Stimulated activated CD8-positive, alpha-beta memory T cell treated with anti-CD3 and anti-CD28 coated beads, Interleukin-2, amount 100 ng/mL, for 48 hours (primary cell): ENCODE measurements at regions not wholly inside any gene's neighbourhood (a gene's known extent, or its start where the extent isn't known, plus 50 kb on each side); places are given as distances from the start of the nearest gene placed in this dataset.
"Not testable (repeated sequence)": the region's sequence is repeated elsewhere in the genome, so short reads cannot be mapped to it uniquely, and the experiment has no call there.

Source experiments
- DNase-seq, 2 donors: peaks; one replicate each; pipeline ENCODE4 v3.0.0-alpha.2; 2020; ENCODE audit warnings: low read depth in 2 of 2

DNA sequence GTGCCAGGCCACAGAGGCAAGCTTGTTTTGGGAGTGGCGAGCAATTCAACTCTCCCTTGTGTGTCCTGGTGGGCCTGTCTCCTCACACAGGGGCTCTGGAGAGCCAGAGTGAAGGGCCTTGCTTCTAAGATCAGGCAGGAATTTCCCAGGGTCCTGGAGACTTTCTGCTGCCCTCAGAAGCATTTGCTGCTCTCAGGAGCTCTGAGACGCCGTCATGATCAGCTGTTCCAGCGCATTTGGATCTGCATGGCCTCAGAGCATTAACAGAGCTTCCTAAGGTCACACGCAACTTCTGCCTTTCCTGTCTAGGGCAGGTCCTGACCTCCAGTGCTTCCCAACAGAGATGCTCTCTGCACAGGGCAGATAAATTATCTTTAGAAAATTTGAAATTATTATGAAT, 52.2 kb upstream of the C10orf90 start:
- DNase-seq = no peak

DNA sequence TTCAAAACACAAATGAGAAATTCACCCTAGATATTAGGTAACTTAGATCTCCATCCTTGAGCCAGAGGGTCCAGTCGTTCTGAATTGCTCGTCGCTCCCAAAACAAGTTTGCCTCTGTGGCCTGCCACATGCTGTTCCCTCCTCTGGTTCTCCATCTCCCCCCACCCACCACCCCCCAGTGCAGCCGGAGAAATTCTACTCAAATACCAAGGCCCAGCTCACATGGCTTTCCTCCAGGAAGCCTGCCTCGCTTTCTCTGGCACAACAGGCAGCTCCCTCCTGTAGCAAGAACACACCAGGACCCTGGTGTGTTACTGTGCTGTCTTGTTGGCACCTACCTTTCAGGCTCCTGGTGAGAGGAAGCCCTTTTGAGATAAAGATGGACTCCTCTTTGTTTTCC, 52.7 kb upstream of the C10orf90 start:
- DNase-seq = no peak

DNA sequence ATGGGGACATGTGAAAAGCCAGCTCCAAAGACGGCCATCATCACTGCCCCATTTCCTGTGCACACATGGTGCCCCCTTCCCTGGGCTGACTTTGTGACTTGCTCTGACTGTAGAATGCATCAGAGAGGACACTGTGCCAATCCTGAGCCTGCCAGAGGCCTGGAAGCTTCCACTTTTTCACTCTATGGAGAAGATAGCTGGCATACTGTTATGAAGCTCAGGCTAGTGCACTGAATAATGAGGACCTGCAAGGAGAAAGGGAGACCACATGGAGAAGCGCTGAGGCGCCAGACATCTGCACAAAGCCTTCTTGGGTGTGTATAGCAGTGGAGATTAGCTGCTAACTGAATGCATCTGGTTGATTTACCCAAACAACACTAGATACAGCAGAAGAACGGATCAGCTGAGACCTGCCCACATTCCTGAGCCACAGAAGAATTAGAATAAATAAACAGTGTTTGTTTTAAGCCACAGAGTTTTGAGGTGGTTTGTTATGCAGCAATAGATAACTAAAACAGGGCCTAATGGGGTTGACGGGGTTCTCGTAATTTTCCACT, 58.9 kb upstream of the C10orf90 start:
- no peak for DNase-seq

DNA sequence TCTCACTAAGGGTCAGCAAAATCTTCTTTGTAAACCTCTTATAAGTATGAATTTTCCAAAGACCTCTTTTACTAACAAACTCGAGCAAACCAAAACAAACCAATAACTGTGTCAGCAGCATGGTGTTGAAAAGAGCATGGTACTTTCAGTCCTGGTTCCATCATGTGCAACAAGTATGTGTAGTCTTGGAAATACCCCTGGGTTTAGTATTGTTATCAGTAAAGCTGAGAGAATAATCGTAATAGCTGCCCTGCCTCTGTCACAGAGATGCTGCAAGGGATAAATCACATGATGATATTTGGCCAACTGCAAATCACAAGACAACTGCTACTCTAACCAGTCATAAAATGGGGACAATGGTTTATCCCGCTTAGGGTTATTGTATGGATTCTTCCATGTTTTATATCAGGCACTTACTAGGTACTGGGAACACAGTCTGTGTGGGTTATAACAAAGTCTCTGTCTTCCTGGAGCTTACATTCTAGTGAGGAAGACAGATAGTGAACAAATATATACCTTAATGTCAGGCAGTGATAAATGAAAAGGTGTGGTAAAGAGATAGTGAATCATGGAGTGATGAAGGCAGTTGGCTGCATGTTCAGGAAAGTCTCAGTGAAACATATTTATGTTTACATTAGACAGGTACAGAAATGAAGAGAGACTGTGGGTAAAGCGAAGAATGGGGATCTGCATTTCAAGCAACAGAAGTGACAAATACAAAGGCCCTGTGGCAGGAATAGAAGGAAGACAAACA, 60.5 kb upstream of the C10orf90 start:
- DNase-seq = no peak

DNA sequence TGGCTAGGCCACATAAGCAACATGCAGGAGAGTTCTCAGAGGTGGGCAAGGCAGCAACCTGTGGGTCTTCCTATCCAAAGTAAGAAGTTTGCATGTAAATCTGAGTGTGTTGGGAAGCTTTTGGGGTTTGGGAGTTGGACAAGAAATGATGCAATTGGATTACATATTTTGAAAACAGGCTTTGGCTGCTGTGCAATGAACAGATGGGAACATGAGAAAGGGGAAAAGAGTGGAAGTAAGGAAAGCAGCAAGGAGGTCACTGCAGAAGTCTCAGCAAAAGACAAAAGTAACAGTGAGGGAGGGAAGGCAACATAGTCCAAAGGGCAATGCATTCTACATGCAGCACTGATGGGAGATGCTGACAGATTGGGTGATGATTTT, 61.1 kb upstream of the C10orf90 start:
- DNase-seq = no peak

DNA sequence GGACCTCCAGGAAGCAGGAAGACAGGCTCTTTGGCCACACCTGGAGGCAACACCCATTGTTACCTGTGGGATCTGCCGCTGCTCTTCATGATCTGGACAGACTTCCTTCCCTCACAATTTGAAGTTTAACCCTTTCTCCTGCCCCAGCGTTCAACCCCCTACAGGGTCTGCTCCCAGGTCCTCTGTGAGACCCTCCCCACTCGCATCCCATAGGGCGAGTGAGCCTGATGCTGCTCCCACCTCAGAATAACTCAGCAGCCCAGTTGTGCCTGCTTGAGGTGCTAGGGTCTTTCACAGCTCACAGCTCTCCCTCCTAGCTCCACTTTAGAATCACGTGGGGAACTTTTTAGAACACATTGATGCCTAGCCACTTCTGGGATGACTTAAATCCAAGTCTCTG, 61.8 kb upstream of the C10orf90 start:
- no peak for DNase-seq

DNA sequence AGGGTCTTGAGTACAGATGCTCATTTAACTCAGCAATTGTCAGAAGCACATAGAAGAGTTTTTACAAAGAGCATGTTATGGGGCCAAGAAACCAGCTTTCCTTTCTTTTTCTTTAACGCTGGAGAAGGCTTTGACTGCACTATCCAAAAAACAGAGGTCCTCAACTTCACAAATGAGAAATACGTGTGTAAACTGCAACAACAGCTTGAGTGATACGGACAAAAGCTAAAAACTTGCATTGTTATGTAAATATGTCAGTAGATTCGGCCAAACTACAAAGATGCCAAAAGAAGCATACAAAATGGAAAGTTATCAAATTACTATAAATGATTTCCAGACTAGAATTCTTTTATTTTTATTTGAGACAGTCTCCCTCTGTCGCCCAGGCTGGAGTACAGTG, 62.4 kb upstream of the C10orf90 start:
- no peak for DNase-seq

DNA sequence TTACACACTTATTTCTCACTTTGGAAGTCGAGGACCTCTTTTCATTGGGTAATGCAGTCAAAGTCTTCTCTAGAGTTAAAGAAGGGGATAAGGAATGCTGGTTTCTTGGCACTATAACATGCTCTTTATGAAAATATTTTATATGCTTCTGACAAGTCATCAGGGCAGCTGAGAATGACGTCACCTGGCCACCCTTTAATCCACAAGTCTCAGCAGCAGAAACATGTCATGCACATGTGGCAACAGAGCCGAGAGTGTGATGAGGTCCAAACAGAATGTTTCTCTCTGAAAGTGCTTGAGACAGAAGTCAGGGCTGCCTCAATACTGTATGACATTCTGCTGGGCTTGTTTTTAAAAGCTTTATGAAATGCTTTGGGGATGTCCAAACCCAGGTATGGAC, 63.5 kb upstream of the C10orf90 start:
- DNase-seq = no peak

DNA sequence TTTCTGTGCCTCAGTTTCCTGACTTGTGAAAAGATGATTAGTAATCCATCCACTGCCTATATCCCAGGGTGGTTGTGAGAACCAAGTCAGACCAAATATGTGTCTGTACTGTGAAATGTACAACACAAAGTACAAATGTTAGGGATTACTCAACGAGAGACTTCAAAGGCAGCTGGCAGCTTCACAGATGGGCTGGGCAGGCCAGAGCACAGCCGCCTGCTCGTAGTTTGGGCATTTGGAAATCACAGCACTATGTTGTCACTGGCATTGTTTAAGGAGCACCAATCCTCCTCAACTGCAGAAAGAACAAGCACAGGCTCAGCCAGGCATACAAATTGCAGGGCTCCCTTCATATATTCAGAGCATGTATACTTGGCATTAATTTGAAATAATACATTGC, 64.5 kb upstream of the C10orf90 start:
- DNase-seq = no peak

DNA sequence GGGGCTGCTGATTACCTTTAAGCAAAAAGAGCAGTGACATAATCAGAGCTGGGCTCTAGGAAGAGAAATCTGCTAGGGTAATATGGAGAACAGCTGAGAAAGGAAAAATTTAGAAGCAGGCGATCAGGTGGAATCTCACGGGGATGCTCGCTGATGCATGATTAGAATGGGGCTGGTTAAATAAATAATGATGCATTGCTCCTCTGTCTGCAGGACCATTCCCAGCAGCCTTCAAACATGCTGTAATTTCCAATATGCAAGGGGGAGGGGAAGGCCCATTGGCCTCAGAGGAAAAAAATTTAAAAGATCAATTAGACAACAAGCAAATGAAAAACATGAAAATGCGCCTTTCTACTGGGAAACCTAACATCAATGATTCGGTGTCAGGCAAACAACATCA, 65.6 kb upstream of the C10orf90 start:
- DNase-seq = no peak

DNA sequence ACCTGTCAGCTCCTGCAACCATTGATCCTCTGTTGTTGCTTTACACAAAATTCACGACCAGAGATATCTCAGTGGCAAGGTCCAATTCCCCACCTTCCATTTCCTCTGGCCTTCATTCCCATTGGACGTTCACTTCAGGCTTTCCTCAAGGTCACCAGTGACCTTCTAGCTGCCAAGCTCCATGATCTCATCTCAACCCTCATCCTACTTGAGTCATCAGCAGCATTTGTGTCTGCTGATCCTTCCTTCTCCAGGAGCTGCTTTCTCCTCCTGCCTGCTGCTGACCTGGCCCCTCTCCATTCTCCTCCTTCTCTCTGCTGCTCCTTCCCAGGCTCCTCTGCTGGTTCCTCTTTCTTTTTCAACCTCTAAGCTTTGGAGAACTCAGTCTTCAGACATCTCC, 66.2 kb upstream of the C10orf90 start:
- DNase-seq = no peak

DNA sequence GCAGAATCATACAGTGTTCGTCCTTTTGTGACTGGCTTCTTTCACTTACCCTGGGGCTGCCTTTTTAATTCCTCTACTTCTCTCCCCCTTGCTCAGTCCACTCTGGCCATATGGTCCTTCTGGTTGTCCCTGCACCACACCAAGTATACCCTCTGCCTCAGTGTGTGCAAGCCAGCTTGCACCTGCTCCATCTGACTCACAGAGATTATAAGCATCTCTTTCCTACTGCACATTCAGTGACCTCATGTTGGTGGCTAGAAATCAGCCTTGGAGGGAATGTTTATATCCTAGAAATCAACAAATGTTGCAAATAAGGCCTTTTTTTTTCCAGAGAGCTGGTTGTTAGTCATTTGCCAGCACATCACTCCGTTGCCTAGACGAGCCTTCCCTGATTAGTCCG, 67.5 kb upstream of the C10orf90 start:
- no peak for DNase-seq

DNA sequence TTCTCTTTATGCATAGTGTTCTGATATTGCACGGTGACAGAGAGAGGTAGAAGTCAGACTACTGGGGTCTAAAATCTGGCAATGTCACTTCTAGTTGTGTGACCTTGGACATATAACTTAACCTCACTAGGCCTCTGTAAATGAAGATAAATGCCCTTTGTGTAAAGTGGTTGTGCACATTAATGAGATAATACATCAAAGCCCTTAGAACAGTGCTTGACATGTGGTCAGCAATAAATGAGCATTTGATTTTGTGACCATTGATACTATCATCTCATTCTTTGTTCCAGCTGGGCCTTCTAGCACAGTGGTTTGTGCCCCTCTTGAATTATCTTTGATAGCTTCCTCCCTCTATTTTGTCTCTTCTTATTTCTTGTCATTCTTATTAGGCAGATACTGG, 74.1 kb upstream of the C10orf90 start:
- no peak for DNase-seq

DNA sequence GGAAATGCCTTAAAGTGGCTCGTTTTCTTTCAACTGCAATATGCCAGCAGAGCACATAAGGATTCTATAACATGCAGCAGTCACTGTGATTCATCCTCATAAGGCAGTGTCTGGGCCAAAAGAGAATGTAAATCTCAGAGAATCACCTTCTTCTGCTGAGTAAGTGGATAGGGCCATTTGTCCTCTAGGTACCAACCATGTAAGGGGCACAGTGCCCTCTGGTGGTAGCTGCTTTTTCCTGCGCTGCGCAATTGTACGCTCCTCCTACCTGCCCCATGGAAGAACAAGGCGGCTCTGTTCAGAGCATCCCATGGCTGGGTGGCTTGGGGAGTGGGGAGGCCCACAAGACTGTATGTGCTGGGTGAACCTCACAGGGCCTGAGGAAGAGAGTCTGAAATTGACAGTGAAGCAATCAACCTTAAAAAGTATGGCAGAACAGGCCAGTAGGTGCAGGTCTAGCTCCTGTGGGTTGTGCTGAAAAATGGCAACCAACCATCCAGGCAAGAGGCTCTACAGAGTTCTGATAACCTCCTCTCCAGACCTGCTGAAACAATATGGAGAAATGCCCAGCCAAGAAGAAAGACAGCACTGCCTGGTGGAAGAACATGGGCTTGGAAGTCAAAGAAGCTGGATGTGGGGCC, 78.6 kb upstream of the C10orf90 start:
- DNase-seq = peak; percentile 23 to 47

DNA sequence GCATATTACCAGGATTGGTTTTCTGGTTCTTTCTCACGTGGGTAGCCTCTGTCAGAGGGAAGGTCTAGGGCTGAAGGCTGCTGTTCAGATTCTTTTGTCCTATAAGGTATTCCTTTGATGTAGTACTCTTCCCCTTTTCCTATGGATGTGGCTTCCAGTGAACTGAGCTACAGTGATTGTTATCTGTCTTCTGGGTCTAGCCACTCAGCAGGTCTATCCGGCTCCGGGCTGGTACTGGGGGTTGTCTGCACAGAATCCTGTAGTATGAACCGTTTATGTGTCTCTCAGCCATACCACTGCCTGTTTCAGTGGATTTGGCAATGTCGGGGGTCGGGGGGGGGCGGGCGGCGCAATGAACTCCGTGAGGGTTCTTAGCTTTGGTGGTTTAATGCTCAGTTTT, 84.5 kb upstream of the C10orf90 start:
- DNase-seq = no peak

DNA sequence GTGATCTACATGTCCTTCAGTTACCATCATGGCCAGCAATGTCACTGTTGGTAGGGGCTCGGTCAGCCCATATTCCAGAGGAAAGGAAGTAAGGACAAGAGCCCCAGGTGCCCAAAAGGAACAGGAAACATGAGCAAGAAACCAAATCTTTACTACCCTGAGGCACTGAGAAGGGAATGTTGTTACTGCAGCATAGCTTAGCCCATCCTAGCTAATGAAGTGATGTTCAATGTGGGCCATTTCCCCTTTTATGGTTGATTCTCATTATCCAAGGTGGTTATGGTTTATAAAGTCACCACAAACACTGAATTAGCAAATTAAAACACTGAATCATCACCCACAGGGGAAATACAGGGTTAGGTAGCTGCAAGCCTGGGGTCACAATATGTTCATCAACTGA, 88.4 kb upstream of the C10orf90 start:
- no peak for DNase-seq

DNA sequence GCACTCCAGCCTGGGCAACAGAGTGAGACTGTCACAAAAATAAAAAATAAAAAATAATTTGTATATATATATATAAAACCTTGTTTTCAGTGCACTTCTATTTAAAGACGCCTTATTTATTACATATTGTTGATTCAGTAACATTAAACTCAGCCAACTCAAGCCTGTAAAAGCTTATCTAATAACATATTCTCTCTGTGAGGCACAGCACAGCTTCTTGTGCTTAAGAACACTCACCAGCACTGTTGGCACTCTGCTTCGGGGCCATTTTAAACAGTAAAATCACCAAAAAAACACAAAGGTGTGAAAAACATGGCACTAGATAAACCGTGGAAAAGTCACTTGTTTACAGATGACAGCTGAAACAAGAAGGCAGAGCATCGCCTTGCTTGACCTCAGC, 89.0 kb upstream of the C10orf90 start:
- no peak for DNase-seq

DNA sequence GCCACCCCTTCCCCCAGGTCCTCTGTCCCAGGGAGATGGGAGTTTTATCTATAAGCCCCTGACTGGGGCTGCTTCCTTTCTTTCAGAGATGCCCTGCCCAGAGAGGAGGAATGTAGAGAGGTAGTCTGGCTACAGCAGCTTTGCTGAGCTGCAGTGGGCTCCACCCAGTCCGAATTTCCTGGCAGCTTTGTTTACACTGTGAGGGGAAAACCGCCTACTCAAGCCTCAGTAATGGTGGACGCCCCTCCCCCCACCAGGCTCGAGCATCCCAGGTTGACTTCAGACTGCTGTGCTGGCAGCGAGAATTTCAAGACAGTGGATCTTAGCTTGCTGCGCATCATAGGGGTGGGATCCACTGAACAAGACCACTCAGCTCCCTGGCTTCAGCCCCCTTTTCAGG, 96.2 kb upstream of the C10orf90 start:
- not testable (repeated sequence) for DNase-seq

DNA sequence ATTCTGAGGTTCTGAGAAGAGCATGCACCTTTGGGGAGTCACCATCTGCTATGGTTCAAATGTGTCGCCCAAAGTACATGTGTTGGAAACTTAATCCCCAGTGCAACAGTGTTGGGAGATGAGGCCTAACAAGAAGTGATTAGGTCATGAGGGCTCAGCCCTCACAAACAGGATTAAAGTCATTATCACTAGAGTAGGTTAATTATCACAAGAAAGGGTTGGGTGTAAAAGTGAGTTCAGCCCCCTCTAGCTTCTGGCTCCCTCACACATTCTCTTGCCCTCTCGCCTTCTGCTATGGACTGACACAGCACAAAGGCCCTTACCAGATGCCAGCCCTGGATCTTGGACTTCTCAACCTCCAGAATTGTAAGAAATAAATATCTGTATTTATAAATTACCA, 100.3 kb upstream of the C10orf90 start:
- DNase-seq = no peak

DNA sequence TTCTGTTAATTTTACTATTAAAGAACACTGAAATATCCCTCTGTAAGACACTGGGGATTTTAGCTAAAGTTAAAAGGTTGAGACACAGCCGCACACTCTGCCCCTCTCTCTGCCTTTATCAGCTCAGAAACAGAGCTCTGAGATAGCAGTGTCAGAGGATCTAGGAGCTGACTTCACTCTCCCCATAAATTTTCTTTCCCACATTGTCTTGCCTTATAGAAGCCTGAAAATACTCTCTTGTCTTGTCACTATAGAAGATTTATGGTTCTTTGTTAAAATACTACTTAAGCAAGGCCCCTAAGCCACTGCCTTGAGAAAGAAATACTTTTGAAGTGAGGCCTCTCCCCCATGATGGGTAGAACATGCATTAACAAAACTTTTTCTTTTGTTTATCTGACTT, 105.7 kb upstream of the C10orf90 start:
- DNase-seq = no peak

DNA sequence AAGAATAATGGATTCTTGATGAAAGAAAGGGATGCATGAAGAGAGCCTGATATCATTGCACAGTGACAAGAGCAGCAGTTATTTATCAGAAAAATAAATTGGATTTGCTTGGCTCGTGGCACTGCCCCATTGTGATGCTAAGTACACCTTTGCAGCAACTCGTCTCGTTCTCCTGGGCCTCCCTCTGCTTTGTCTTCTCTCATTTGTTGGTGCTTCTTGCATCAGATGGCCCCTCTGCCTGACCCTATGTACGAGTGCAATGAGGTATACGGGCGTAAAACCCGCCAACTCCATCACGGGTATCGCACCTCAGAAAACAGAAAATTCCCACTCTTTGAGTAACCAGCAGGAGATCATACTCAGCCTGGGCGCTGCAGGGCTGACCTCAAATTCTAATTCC, 107.2 kb upstream of the C10orf90 start:
- no peak for DNase-seq

DNA sequence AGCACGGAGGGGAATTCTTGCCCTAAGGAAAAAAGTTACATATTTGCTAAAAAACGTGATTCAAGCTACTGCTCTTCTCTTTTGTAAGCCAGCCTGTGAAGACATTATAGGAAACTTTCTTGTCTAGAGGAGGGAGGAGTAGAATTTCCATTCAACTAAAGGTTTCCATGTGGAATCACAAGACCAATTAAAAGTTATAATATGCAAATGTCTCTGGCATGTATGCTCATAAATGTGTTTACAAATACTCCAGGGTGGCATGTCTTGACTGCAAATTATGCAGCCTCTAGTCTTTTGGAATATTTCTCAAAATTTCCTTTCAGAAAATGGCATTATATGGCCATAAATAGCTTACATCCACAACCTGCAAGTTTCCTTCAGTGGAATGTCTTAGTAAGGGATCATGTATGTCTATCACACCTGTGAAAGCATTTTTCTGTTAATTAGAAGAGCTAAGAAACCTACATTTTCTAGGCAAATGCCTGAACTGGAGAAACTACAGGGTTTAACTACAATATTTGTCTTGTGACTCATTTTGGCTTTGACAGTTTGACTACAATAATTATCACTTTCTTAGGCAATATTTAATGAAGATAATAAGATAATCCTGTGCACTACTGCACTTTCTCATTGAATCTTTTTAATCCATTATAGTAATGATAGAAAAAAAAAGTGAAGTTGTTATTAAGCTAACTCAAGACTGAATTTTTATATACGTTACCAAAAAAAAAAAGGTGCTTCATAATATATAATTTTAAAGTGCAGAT, 111.1 kb upstream of the C10orf90 start:
- no peak for DNase-seq
